ENCODE measurements at regions not wholly inside any gene's neighbourhood (a gene's known extent, or its start where the extent isn't known, plus 50 kb on each side); places are given as distances from the start of the nearest gene placed in this dataset.

GRCh38 chr1:198445872-198446271, 94.6 kb downstream of the ATP6V1G3 start:
- TF ChIP-seq, protein P1, sequence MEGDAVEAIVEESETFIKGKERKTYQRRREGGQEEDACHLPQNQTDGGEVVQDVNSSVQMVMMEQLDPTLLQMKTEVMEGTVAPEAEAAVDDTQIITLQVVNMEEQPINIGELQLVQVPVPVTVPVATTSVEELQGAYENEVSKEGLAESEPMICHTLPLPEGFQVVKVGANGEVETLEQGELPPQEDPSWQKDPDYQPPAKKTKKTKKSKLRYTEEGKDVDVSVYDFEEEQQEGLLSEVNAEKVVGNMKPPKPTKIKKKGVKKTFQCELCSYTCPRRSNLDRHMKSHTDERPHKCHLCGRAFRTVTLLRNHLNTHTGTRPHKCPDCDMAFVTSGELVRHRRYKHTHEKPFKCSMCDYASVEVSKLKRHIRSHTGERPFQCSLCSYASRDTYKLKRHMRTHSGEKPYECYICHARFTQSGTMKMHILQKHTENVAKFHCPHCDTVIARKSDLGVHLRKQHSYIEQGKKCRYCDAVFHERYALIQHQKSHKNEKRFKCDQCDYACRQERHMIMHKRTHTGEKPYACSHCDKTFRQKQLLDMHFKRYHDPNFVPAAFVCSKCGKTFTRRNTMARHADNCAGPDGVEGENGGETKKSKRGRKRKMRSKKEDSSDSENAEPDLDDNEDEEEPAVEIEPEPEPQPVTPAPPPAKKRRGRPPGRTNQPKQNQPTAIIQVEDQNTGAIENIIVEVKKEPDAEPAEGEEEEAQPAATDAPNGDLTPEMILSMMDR (IDR thresholded peaks at IDR 0.05): no peak
- no peak for TF ChIP-seq POLR2AphosphoS5 (IDR thresholded peaks at IDR 0.05)
- no peak for TF ChIP-seq EP300 (IDR thresholded peaks at IDR 0.05)
- no peak for TF ChIP-seq POLR2A (IDR thresholded peaks at IDR 0.05; ENCODE audit: low read depth)

Data from esophagus muscularis mucosa (tissue), 4 donors.